Epithelial cell of esophagus (primary cell): ENCODE measurements at regions not wholly inside any gene's neighbourhood (a gene's known extent, or its start where the extent isn't known, plus 50 kb on each side); places are given as distances from the start of the nearest gene placed in this dataset.
A peak's percentile ranks its signal among the peaks of the same experiment; 100 is the strongest.

Source experiments
- DNase-seq: peaks from one replicate; pipeline ENCODE4 v3.0.0; 2010; ENCODE audit warnings: low read depth
- H3K4me3 ChIP-seq: 2 replicates; pipeline ENCODE4 v1.5.1; 2011; ENCODE audit warnings: mild to moderate bottlenecking, low read length, control low read depth
- TF ChIP-seq, protein P1 (sequence below): IDR thresholded peaks from 2 replicates; pipeline ENCODE4 v1.5.1; 2011; ENCODE audit warnings: low read depth, mild to moderate bottlenecking, low read length, control low read depth, inconsistent platforms; ENCODE audit not compliant: insufficient read depth; ENCODE audit errors: missing control alignments

DNA sequence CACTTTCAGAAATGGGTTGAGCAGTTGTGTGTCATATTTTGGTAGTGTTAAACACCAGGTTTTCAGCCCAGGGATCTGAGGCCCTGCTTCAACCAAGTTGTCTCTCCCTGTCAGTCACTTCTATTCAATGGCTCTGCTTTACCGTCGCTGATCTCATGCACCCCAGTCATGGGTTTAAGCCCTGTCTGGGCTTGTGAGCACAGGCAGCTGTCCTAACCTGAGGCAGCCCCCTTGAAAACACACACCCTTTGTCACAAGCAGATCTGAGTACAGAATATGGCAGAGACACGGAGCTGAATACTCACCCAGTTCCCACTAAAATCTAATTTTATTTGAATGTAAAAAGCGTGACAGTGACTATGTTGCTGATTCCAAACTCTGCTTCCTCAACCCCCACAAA, 110.6 kb upstream of the GLI3 start:
- TF ChIP-seq, protein P1, sequence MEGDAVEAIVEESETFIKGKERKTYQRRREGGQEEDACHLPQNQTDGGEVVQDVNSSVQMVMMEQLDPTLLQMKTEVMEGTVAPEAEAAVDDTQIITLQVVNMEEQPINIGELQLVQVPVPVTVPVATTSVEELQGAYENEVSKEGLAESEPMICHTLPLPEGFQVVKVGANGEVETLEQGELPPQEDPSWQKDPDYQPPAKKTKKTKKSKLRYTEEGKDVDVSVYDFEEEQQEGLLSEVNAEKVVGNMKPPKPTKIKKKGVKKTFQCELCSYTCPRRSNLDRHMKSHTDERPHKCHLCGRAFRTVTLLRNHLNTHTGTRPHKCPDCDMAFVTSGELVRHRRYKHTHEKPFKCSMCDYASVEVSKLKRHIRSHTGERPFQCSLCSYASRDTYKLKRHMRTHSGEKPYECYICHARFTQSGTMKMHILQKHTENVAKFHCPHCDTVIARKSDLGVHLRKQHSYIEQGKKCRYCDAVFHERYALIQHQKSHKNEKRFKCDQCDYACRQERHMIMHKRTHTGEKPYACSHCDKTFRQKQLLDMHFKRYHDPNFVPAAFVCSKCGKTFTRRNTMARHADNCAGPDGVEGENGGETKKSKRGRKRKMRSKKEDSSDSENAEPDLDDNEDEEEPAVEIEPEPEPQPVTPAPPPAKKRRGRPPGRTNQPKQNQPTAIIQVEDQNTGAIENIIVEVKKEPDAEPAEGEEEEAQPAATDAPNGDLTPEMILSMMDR: no peak
- DNase-seq: peak; percentile 79
- no peak overlapping the region for H3K4me3 ChIP-seq

DNA sequence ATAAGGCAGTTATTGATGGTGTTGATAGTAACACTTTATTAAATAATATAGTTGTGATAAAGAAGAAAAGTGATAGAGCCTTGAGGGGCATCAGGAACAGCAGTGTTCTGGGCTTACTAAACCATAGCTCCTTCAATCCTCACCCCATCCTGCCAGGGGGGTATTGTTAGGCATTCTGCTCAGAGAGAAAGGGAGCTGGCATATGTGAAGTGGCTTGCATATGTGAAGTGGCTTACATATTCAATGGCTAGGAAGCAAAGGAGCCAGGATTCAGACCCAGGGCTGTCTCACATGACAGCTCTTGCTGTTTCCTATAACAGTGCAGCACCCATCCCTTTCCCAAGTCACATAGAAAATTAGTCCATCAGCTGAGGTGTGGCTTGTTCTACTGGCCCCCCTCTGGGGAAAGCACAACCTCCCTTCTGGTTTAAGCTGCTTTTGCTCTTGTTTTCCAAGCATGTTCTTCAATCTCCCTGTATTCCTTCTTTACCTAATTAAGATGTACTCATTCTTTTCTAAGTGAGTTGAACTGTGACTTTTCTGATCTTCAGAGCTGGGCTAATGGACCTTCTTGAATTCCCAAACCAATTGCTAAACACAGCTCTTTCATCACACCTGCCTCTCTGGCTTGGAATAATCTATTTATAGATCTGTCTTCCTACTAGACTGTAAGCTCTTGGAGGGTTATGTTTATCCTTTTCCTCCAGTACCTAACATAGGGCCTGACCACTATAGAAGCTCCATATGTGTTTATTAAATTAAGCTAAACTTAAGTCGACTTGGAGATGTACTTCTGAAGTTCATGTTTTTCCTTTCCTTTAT, 108.7 kb upstream of the GLI3 start:
- TF ChIP-seq, protein P1: no peak
- H3K4me3 ChIP-seq: no peak overlapping the region
- DNase-seq: no peak

DNA sequence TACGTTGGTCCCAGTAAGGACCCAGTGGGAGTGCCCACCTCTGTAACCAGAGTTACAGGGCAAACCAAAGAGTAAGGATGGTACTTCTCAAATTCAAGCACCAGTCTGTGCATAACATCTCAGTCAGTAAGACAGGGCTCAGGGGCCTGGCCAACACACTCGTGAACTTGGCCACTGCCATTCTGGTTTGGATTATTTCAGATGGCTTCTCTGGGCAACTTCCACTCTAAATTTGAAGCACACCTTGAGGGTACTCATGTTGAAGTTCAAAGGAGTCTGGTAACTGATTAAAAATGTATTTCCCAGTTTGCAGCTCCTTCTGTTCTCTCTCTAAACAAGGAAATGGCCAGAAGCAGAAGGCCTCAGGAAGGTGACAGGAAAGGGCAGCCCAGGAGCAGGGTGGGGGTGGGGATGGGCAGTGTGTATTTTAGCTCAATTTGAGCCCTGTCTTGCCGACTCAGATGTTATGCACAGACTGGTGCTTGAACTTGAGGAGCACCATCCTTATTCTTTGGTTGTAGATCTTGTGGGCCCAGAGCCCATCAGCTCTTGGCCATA, 107.3 kb upstream of the GLI3 start:
- no peak overlapping the region for H3K4me3 ChIP-seq
- TF ChIP-seq, protein P1: no peak
- DNase-seq: no peak

DNA sequence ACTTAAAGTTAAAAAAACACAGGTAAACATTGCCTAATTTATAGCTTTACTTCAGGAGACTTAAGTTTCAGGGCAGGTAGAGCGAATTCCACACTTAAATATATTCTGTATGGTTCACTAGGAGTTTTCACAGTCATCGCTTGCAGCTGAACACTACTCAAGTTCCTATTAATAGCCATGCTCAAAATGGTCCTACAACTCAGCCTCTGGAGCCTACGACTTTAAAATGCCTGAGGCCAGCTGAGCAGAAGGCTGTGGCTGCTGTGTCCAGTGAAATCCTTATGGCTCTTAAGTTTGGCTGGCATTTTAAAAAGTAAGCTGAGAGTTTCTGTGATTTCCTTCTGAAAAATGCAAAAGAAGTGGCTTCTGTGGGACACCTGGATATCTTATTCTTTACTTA, 105.4 kb upstream of the GLI3 start:
- TF ChIP-seq, protein P1: no peak
- no peak overlapping the region for H3K4me3 ChIP-seq
- DNase-seq: no peak

DNA sequence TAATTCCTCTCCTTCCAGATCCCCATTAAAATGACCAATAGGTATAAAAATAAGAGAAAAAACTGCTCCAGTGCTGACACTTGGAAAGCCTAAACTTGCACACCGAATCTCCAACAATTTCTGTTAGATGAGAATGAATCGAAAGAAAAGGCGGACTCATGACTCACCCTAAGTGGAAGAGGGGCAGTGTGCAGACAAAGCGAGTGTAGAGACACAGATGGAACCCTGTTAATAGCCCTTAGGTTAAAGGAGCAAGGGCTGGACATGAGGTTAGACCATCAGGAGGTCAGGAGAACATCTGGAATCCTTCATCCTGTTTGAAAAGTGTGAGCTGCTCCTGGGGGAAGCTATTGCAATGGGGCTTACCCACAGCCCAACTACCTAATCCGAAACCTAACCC, 103.4 kb upstream of the GLI3 start:
- DNase-seq: no peak
- H3K4me3 ChIP-seq: no peak overlapping the region
- TF ChIP-seq, protein P1: no peak

DNA sequence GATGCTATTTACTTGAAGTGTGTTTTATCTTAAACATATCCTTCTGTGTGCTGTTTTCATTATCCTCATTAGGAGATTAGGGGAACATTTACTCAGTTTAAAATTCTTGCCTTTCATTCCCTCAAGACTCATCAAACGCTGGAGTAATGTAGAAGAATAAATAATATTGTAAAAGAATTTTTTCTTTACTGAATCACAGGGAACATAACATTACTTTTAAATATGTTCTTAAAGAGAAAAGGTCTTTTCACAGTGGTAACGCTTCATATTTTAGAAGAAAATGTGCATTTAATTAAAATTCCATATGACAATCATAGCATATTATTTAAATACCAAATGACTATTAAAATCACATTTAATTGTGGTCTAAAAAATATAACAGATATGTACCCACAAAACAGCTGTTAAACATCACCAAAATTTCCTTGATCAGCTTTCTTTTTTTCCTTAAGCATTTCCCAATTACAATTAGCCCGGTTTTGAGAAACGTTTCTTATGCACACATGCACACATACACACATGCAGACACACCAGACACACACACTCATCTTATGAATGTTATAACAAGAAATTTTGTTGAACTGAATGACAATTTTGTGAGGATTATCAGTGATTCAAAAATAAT, 102.0 kb upstream of the GLI3 start:
- no peak overlapping the region for H3K4me3 ChIP-seq
- no peak for DNase-seq
- TF ChIP-seq, protein P1: no peak
